Peyer's patch (tissue), 4 donors: ENCODE measurements at regions not wholly inside any gene's neighbourhood (a gene's known extent, or its start where the extent isn't known, plus 50 kb on each side); places are given as distances from the start of the nearest gene placed in this dataset.
"Not testable (repeated sequence)": the region's sequence is repeated elsewhere in the genome, so short reads cannot be mapped to it uniquely, and the experiment has no call there.

Source experiments
- POLR2A ChIP-seq, 2 donors: fragments of 450-650 bp; IDR thresholded peaks; one replicate each; pipeline ENCODE4 v1.5.1; 2017; ENCODE audit warnings: antibody characterized with exemption in 2 of 2, mild to moderate bottlenecking in 2 of 2, moderate library complexity in 2 of 2
- TF ChIP-seq, protein P1 (sequence below), 6 experiments: fragments of 450-650 bp in 4 of 6; fragments of 200-600 bp in 2 of 6; sonication (generic) in 1 of 6; IDR thresholded peaks; one replicate each; pipeline ENCODE4 v1.5.1; 2017 to 2019; ENCODE audit warnings: antibody characterized with exemption in 6 of 6, mild to moderate bottlenecking in 3 of 6, moderate library complexity in 1 of 6

DNA sequence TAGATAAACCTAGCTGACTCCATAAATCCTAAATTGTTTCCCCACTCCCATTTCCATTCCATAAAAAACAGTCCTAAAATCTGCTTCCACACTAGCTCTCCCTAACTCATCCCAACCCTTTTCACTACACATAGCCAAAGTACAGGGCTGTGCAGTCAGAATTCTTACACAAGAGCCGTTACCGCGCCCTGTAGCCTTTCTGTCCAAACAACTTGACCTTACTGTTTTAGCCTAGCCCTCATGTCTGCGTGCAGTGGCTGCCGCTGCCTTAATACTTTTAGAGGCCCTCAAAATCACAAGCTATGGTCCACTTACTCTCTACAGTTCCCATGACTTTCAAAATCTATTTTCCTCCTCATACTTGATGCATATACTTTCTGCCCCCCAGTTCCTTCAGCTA lies 516.8 kb downstream of the MATN1 start:
- TF ChIP-seq, protein P1, sequence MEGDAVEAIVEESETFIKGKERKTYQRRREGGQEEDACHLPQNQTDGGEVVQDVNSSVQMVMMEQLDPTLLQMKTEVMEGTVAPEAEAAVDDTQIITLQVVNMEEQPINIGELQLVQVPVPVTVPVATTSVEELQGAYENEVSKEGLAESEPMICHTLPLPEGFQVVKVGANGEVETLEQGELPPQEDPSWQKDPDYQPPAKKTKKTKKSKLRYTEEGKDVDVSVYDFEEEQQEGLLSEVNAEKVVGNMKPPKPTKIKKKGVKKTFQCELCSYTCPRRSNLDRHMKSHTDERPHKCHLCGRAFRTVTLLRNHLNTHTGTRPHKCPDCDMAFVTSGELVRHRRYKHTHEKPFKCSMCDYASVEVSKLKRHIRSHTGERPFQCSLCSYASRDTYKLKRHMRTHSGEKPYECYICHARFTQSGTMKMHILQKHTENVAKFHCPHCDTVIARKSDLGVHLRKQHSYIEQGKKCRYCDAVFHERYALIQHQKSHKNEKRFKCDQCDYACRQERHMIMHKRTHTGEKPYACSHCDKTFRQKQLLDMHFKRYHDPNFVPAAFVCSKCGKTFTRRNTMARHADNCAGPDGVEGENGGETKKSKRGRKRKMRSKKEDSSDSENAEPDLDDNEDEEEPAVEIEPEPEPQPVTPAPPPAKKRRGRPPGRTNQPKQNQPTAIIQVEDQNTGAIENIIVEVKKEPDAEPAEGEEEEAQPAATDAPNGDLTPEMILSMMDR (IDR thresholded peaks at IDR 0.05) = not testable (repeated sequence)
- TF ChIP-seq POLR2A (IDR thresholded peaks at IDR 0.05) = not testable (repeated sequence)
